ENCODE measurements at regions not wholly inside any gene's neighbourhood (a gene's known extent, or its start where the extent isn't known, plus 50 kb on each side); places are given as distances from the start of the nearest gene placed in this dataset.

- H3K27ac ChIP-seq, result no peak overlapping the region
- no peaks in the 10 kb centered on the region for H3K4me1 ChIP-seq
- H3K4me3 ChIP-seq, result no peak overlapping the region
- no peaks in the 10 kb centered on the region for H3K27me3 ChIP-seq
- intact Hi-C loops (cut with DNase I), result no loop called here
- DNase-seq (peak in 1 of 3 donors; percentile 21), ATAC-seq (no peak)
- H3K36me3 ChIP-seq, result no peaks in the 10 kb centered on the region
- WGBS (ENCODE audit: insufficient coverage, low coverage, low lambda C conversion rate, missing lambda C conversion rate), result 73% methylated on average over 4 of the region's 6 CpGs
- no peaks in the 10 kb centered on the region for H3K9me3 ChIP-seq
- no peak for TF ChIP-seq POLR2A (IDR thresholded peaks at IDR 0.05)
Observed at GRCh38 chr2:240213226-240213475, 72.7 kb upstream of the OTOS start.

GRCh38 chr2:240213476-240214421 lies 73.3 kb upstream of the OTOS start:
- Histone ChIP-seq H3K27ac (no peak overlapping the region), H3K27me3 (no peaks in the 10 kb centered on the region), H3K4me1 (no peaks in the 10 kb centered on the region), H3K9me3 (no peaks in the 10 kb centered on the region), H3K36me3 (no peaks in the 10 kb centered on the region), H3K4me3 (no peak overlapping the region)
- no peak for ATAC-seq
- 50% methylated on average over 2 of the region's 22 CpGs for WGBS (ENCODE audit: insufficient coverage, low coverage, low lambda C conversion rate, missing lambda C conversion rate)
- intact Hi-C loops (cut with DNase I), result no loop called here
- DNase-seq, result peak in 2 of 3 donors; percentile 33 to 43
- TF ChIP-seq CTCF (IDR thresholded peaks at IDR 0.05) (no peak), POLR2A (IDR thresholded peaks at IDR 0.05) (no peak)

GRCh38 chr2:240214790-240215675 lies 74.6 kb upstream of the OTOS start:
- WGBS (ENCODE audit: insufficient coverage, low coverage, low lambda C conversion rate, missing lambda C conversion rate), result 86% methylated on average over 4 of the region's 25 CpGs
- no peaks in the 10 kb centered on the region for H3K9me3 ChIP-seq
- intact Hi-C loops (cut with DNase I), result no loop called here
- no peaks in the 10 kb centered on the region for H3K27me3 ChIP-seq
- ATAC-seq (no peak), DNase-seq (peak in 1 of 3 donors; percentile 33)
- no peaks in the 10 kb centered on the region for H3K4me1 ChIP-seq
- H3K36me3 ChIP-seq, result no peaks in the 10 kb centered on the region
- no peak overlapping the region for H3K27ac ChIP-seq
- H3K4me3 ChIP-seq, result no peak overlapping the region
- TF ChIP-seq CTCF (IDR thresholded peaks at IDR 0.05), result no peak
- TF ChIP-seq POLR2A (IDR thresholded peaks at IDR 0.05), result no peak

GRCh38 chr2:240215676-240216051 lies 75.2 kb upstream of the OTOS start:
- WGBS (ENCODE audit: insufficient coverage, low coverage, low lambda C conversion rate, missing lambda C conversion rate), result 80% methylated on average over 1 of the region's 8 CpGs
- no peaks in the 10 kb centered on the region for H3K27me3 ChIP-seq
- intact Hi-C loops (cut with DNase I), result no loop called here
- H3K4me3 ChIP-seq, result no peak overlapping the region
- ATAC-seq, result no peak
- peak in 1 of 3 donors; percentile 34 for DNase-seq
- TF ChIP-seq POLR2A (IDR thresholded peaks at IDR 0.05) (no peak), CTCF (IDR thresholded peaks at IDR 0.05) (no peak)
- H3K27ac ChIP-seq, result no peak overlapping the region
- H3K9me3 ChIP-seq, result no peaks in the 10 kb centered on the region
- no peaks in the 10 kb centered on the region for H3K36me3 ChIP-seq
- H3K4me1 ChIP-seq, result no peaks in the 10 kb centered on the region

GRCh38 chr2:240216167-240216566 lies 75.7 kb upstream of the OTOS start:
- Histone ChIP-seq H3K4me3 (no peak overlapping the region), H3K36me3 (no peaks in the 10 kb centered on the region), H3K27ac (no peak overlapping the region), H3K4me1 (no peaks in the 10 kb centered on the region), H3K27me3 (no peaks in the 10 kb centered on the region), H3K9me3 (no peaks in the 10 kb centered on the region)
- intact Hi-C loops (cut with DNase I), result no loop called here
- WGBS (ENCODE audit: insufficient coverage, low coverage, low lambda C conversion rate, missing lambda C conversion rate), result 83% methylated on average over 1 of the region's 8 CpGs
- no peak for ATAC-seq
- TF ChIP-seq POLR2A (IDR thresholded peaks at IDR 0.05), result no peak
- TF ChIP-seq CTCF (IDR thresholded peaks at IDR 0.05), result no peak
- peak in 1 of 3 donors; percentile 35 for DNase-seq

Measured in right lobe of liver (tissue), 6 donors.